Calu3 (cell line): ENCODE measurements at regions not wholly inside any gene's neighbourhood (a gene's known extent, or its start where the extent isn't known, plus 50 kb on each side); places are given as distances from the start of the nearest gene placed in this dataset.

Experiments
- BruUV-seq: library from RNA; stranded (reverse); fragments of 400-500 nt; replicated peaks from 2 replicates; lab custom pipeline; 2021; lab: Mats Ljungman, UMichigan
- CTCF ChIA-PET: fragments of 300-600 bp; sonication (Branson Sonifier 250); formaldehyde crosslinking; loops from one replicate; lab custom pipeline; 2022; ENCODE audit warnings: antibody characterized with exemption; lab: Charles Lee
- DNase-seq: peaks from one replicate; pipeline ENCODE4 v3.0.0; 2022
- H3K27ac Mint-ChIP-seq: one replicate; pipeline ENCODE4 v1.8.0; 2022; ENCODE audit warnings: mixed read lengths; ENCODE audit not compliant: unreplicated experiment
- H3K27me3 Mint-ChIP-seq: one replicate; pipeline ENCODE4 v1.8.0; 2022; ENCODE audit warnings: mixed read lengths; ENCODE audit not compliant: unreplicated experiment
- H3K36me3 Mint-ChIP-seq: one replicate; pipeline ENCODE4 v1.8.0; 2022; ENCODE audit warnings: mild to moderate bottlenecking, moderate library complexity, mixed read lengths; ENCODE audit not compliant: insufficient read depth, unreplicated experiment
- H3K4me1 Mint-ChIP-seq: one replicate; pipeline ENCODE4 v1.8.0; 2022; ENCODE audit warnings: mild to moderate bottlenecking, low read depth, mixed read lengths; ENCODE audit not compliant: unreplicated experiment
- H3K4me3 Mint-ChIP-seq: one replicate; pipeline ENCODE4 v1.8.0; 2022; ENCODE audit warnings: mild to moderate bottlenecking, low read depth, moderate library complexity, mixed read lengths; ENCODE audit not compliant: unreplicated experiment
- H3K9me3 Mint-ChIP-seq: one replicate; pipeline ENCODE4 v1.8.0; 2022; ENCODE audit warnings: low read depth, mixed read lengths; ENCODE audit not compliant: unreplicated experiment
- CTCF ChIP-seq: fragments of 200-600 bp; IDR thresholded peaks from one replicate; pipeline ENCODE4 v1.8.0; 2022; ENCODE audit warnings: antibody characterized with exemption; ENCODE audit not compliant: unreplicated experiment
- intact Hi-C: fragments of 100-400 bp; cut with micrococcal nuclease; formaldehyde crosslinking; loops from one replicate; pipeline ENCODE4 v1.10.0; 2022; ENCODE audit not compliant: unreplicated experiment

GRCh38 chr2:62291517-62292137 lies 95.7 kb downstream of the B3GNT2 start:
- intact Hi-C loops, result loop anchor here (5.0 kb wide), 2 partner anchors 94 to 116 kb away; partner anchors contain the start of gene B3GNT2
- BruUV-seq, result no TSS peak

GRCh38 chr2:62291052-62291451 lies 95.1 kb downstream of the B3GNT2 start:
- intact Hi-C loops, result loop anchor here (5.0 kb wide), 2 partner anchors 94 to 116 kb away; partner anchors contain the start of gene B3GNT2
- peaks cover 42% of the 10 kb centered on the region for H3K4me1 Mint-ChIP-seq
- no TSS peak for BruUV-seq
- no peaks in the 10 kb centered on the region for H3K27me3 Mint-ChIP-seq
- no peaks in the 10 kb centered on the region for H3K9me3 Mint-ChIP-seq
- DNase-seq, result no peak
- no peak overlapping the region for H3K27ac Mint-ChIP-seq
- CTCF ChIA-PET, result no interaction called here
- TF ChIP-seq CTCF, result no peak
- no peak overlapping the region for H3K4me3 Mint-ChIP-seq
- peaks cover 5% of the 10 kb centered on the region for H3K36me3 Mint-ChIP-seq

More at GRCh38 chr2:62291517-62292137, 95.7 kb downstream of the B3GNT2 start:
- CTCF ChIA-PET, result no interaction called here
- no peak for TF ChIP-seq CTCF
- DNase-seq, result no peak
- no peak overlapping the region for H3K27ac Mint-ChIP-seq
- H3K4me3 Mint-ChIP-seq, result no peak overlapping the region
- peaks cover 5% of the 10 kb centered on the region for H3K36me3 Mint-ChIP-seq
- H3K27me3 Mint-ChIP-seq, result no peaks in the 10 kb centered on the region
- H3K4me1 Mint-ChIP-seq, result peaks cover 42% of the 10 kb centered on the region
- no peaks in the 10 kb centered on the region for H3K9me3 Mint-ChIP-seq

- Mint-ChIP-seq H3K36me3 (peaks cover 5% of the 10 kb centered on the region), H3K4me3 (no peak overlapping the region), H3K27me3 (no peaks in the 10 kb centered on the region), H3K4me1 (peaks cover 31% of the 10 kb centered on the region), H3K9me3 (no peaks in the 10 kb centered on the region), H3K27ac (no peak overlapping the region)
- intact Hi-C loops, result no loop called here
- CTCF ChIA-PET, result interaction anchor here (0.5 to 1.2 kb wide), 2 partner anchors 87 to 227 kb away, joined by 3 read pairs; no protein-coding TSS in a partner anchor
- no TSS peak for BruUV-seq
- DNase-seq, result peak; percentile 86
- TF ChIP-seq CTCF, result no peak
These were observed 92.3 kb downstream of the B3GNT2 start for GRCh38 chr2:62287899-62288880.

- CTCF ChIA-PET, result interaction anchor here (0.5 kb wide), 1 partner anchor 226 kb away, joined by 3 read pairs; no protein-coding TSS in a partner anchor
- Mint-ChIP-seq H3K4me3 (no peak overlapping the region), H3K36me3 (peaks cover 5% of the 10 kb centered on the region), H3K27ac (no peak overlapping the region), H3K9me3 (no peaks in the 10 kb centered on the region), H3K27me3 (no peaks in the 10 kb centered on the region), H3K4me1 (peaks cover 22% of the 10 kb centered on the region)
- no peak for DNase-seq
- intact Hi-C loops, result no loop called here
- TF ChIP-seq CTCF, result no peak
- BruUV-seq, result no TSS peak
These were observed 91.4 kb downstream of the B3GNT2 start for GRCh38 chr2:62287282-62287681.
